ENCODE measurements at regions not wholly inside any gene's neighbourhood (a gene's known extent, or its start where the extent isn't known, plus 50 kb on each side); places are given as distances from the start of the nearest gene placed in this dataset.

DNA sequence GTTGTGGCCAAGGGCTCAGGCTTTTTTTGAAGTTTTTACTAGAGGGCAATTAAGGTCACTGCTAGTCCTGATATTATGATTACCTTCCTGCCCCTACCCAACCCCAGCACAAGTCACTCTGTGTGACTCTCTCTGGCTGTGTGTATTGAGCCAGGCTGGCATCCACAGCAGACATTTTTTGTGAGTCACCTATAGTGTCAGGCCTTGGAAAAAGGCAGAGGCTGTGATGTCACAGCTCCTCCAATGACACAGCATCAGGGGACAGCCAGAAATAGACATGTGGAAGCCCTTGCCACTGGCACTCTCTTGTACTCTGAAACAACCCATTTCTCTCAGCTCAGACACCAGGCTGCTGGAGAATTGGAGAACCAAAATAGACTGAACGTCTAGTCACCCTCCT lies 145.4 kb downstream of the NMUR2 start:
- Histone ChIP-seq H3K4me1 (ENCODE audit: low read depth) (no peaks in the 10 kb centered on the region), H3K9me3 (no peaks in the 10 kb centered on the region), H3K4me3 (no peak overlapping the region), H3K36me3 (ENCODE audit: low read depth) (no peaks in the 10 kb centered on the region)
- ATAC-seq (no peak), DNase-seq (no peak)
- TF ChIP-seq, protein P1, sequence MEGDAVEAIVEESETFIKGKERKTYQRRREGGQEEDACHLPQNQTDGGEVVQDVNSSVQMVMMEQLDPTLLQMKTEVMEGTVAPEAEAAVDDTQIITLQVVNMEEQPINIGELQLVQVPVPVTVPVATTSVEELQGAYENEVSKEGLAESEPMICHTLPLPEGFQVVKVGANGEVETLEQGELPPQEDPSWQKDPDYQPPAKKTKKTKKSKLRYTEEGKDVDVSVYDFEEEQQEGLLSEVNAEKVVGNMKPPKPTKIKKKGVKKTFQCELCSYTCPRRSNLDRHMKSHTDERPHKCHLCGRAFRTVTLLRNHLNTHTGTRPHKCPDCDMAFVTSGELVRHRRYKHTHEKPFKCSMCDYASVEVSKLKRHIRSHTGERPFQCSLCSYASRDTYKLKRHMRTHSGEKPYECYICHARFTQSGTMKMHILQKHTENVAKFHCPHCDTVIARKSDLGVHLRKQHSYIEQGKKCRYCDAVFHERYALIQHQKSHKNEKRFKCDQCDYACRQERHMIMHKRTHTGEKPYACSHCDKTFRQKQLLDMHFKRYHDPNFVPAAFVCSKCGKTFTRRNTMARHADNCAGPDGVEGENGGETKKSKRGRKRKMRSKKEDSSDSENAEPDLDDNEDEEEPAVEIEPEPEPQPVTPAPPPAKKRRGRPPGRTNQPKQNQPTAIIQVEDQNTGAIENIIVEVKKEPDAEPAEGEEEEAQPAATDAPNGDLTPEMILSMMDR (IDR thresholded peaks at IDR 0.05), result no peak
- intact Hi-C loops (cut with DNase I, micrococcal nuclease), result no loop called here

DNA sequence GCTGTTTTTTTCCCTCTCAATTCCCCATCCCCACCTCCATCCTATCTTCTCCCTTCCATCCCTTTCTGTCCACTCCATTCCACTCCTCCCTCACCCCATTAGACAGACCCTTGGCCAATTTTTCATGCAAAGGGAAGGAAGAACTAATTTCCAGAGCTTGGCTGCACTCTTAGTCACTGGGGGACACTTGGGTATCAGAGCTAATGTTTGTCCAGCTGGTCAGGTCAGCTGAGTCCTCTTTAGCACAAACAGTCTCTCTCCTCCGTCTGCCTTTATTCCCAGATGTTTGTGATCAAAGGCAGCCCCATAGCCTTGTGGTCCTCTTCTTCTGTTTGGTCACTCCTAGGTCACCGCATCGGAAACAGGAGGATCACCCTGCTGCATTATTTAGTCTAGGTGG lies 148.5 kb downstream of the NMUR2 start:
- DNase-seq (no peak), ATAC-seq (no peak)
- TF ChIP-seq, protein P1 (IDR thresholded peaks at IDR 0.05), result no peak
- Histone ChIP-seq H3K4me1 (ENCODE audit: low read depth) (no peaks in the 10 kb centered on the region), H3K36me3 (ENCODE audit: low read depth) (no peaks in the 10 kb centered on the region), H3K4me3 (no peak overlapping the region), H3K9me3 (no peaks in the 10 kb centered on the region)
- intact Hi-C loops (cut with DNase I, micrococcal nuclease), result no loop called here

DNA sequence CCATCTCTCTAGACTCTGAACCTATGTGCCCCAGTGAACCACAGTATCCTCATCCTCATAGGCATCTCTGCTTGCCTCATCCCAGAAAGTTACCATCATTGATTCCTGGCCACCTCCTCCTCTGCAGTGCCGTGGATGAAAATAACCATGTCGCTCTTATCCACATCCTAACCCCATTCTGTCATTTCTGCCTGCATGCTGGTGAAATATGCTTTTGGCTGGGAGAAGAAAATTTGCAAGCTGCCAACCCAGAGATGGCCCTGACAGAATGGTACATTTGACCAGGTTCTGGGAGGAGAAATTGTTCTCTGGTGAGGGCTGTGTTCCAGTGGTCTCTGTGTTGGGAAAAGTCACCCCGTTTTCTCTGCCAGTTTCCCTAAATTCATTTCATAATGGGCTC lies 149.7 kb downstream of the NMUR2 start:
- no peak for ATAC-seq

DNA sequence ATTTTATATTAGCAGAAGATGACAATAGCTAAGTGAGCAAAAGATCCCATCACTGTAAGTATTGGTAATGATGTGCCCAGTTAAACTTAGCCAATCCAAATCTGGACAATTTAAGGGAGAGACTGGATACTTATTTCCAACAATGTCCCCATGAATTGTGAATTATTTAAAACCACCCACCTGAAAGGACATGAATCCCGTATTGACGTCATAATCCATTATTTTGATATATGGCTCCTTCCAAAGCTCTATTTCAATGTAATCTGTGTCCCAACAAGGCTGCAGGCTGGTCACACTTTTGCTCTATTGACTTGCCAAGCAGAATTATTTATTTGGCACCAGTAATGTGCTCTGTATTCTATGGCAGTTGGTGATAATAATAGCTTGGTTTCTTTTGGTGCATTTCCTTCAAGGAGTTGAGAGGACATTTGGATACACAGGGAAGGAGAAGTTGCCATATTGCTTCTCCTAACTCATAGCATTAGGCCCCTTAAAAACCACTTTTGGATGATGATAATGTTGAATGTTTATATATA lies 157.2 kb downstream of the NMUR2 start:
- no peak overlapping the region for H3K4me3 ChIP-seq
- ATAC-seq (no peak), DNase-seq (no peak)
- no peaks in the 10 kb centered on the region for H3K9me3 ChIP-seq
- TF ChIP-seq, protein P1 (IDR thresholded peaks at IDR 0.05), result no peak
- intact Hi-C loops (cut with DNase I, micrococcal nuclease), result no loop called here
- no peaks in the 10 kb centered on the region for H3K36me3 ChIP-seq (ENCODE audit: low read depth)
- no peaks in the 10 kb centered on the region for H3K4me1 ChIP-seq (ENCODE audit: low read depth)

More for the DNA sequence above, 149.7 kb downstream of the NMUR2 start:
- no peaks in the 10 kb centered on the region for H3K9me3 ChIP-seq
- TF ChIP-seq, protein P1 (IDR thresholded peaks at IDR 0.05), result no peak
- intact Hi-C loops (cut with DNase I, micrococcal nuclease), result no loop called here
- DNase-seq, result no peak
- no peaks in the 10 kb centered on the region for H3K4me1 ChIP-seq (ENCODE audit: low read depth)
- no peak overlapping the region for H3K4me3 ChIP-seq
- H3K36me3 ChIP-seq (ENCODE audit: low read depth), result no peaks in the 10 kb centered on the region

DNA sequence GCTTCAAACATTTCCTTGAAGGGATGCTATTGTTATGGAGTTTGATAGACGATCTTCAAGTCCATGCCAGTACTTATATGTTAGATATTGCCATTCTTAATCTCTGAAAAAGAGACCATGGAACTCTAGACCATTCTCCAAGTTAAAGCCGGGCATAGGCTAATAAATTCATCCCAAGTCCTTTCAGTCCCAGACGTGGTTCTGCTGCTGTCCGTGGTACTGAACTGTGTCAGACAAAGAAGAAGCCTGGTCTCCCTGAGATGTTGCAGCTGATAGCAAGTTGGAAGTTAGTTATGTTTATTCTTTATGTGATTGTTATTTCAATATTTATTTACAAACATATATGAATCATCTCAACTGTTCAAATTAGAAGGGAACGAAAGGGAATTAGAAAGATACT lies 158.7 kb downstream of the NMUR2 start:
- Histone ChIP-seq H3K9me3 (no peaks in the 10 kb centered on the region), H3K4me1 (ENCODE audit: low read depth) (no peaks in the 10 kb centered on the region), H3K36me3 (ENCODE audit: low read depth) (no peaks in the 10 kb centered on the region), H3K4me3 (no peak overlapping the region)
- intact Hi-C loops (cut with DNase I, micrococcal nuclease), result no loop called here
- ATAC-seq, result no peak
- TF ChIP-seq, protein P1 (IDR thresholded peaks at IDR 0.05), result no peak
- peak in 1 of 3 donors; percentile 4 for DNase-seq

DNA sequence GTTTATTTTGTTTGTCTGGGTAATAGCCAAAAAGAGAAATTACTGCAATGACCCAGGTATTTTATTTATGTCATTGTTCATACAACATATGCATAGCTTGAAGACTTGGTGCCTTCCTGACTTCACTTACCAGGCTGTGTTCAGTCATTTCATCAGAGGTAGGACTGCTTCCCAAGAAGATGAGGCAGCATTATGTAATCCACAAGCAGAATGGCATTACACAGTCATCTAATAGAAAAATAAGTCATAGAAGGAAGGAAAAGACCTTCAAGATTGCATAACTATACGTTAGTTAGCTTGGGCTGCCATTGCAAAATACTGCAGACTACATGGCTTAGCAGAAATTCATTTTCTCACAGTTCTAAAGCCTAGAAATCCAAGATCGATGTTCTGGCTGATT lies 167.5 kb downstream of the NMUR2 start:
- DNase-seq (no peak), ATAC-seq (no peak)
- intact Hi-C loops (cut with DNase I, micrococcal nuclease), result no loop called here
- no peaks in the 10 kb centered on the region for H3K36me3 ChIP-seq (ENCODE audit: low read depth)
- H3K4me1 ChIP-seq (ENCODE audit: low read depth), result no peaks in the 10 kb centered on the region
- H3K4me3 ChIP-seq, result no peak overlapping the region
- H3K9me3 ChIP-seq, result no peaks in the 10 kb centered on the region
- TF ChIP-seq, protein P1 (IDR thresholded peaks at IDR 0.05), result no peak
